ENCODE measurements at regions not wholly inside any gene's neighbourhood (a gene's known extent, or its start where the extent isn't known, plus 50 kb on each side); places are given as distances from the start of the nearest gene placed in this dataset.

DNA sequence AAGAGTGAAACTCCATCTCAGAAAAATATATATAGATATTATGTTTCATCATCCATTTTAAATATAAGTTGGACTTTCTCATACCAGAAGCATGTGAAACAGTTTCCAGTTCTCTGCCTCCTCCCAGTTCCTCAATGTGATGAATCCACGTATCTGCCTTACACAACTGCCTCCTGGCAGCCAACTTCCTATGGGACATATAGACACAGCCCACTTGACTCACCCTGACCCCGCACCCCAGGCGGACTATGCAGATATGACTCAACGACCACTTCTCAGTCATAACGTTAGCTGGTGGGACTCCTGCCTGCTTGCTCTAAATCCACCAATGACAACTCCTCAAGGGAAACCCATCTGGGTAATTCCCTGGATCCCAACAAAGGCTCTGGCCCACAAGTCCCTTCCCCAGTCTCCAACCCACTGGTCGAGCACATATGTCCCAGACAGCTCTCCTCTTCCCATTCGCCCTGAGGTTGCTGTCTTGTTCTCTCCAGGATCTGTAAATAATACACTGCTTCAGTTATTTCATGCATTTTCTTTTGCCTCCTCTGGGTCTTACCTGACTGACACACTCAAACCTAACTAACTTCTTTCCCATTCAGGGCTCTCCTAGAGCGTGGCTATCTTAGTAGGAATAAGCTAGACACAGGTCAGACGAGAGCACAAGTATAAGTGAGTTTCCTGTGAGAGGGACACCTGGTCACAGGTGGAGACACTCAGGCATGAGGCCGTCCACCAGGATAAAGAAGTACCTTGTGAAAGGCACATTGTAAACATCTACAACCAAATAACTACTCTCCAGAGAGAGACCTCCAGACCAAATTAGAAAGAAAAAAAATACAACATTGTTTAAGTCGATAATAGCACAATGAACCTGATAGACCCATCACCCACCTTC lies 548.5 kb downstream of the CD83 start:
- ATAC-seq (ENCODE audit: low FRiP score) (peak; percentile 54), DNase-seq (ENCODE audit: low spot score) (peak; percentile 41)
- TF ChIP-seq CTCF (IDR thresholded peaks at IDR 0.05), result no peak

DNA sequence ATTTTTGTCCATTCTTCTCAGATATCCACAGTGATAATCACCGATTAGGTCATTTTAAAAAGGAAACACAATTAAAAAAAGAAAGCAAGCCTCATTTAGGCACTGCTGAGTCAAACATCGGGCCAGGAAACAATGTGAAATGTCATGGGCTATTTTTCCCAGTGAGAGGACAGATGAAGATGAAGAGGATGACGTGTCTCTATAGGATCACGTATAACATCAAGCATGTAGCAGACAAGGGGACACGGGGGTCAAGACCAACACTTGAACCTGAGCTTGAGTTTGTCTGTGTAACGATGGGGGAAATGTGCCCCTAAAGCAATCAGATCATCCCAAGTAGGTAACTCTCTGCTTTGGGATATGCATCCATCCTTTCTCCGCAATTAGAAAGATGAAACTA lies 553.2 kb downstream of the CD83 start:
- DNase-seq (ENCODE audit: low spot score) (no peak), ATAC-seq (ENCODE audit: low FRiP score) (no peak)
- TF ChIP-seq CTCF (IDR thresholded peaks at IDR 0.05), result no peak

DNA sequence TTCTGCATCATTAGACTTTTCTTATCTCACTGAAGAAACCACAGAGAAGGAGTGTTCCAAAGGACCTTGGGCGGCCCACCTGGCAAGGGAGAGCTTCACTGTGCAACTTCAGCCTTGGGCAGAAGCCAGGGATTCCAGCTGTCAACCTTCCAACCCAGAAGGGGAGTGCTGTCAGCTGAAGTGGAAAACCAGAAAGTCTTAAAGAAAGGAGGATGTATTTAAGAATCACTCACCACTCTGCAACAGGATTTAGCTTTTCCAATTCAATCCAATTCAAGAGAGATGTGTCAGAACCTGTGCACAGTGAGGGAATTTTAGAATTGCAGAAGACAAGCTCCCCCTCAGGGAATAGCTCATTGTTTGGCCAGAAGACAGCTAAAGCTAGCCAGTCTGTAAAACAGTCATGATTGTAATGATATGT lies 553.7 kb downstream of the CD83 start:
- peak; percentile 46 for ATAC-seq (ENCODE audit: low FRiP score)
- DNase-seq (ENCODE audit: low spot score), result no peak
- no peak for TF ChIP-seq CTCF (IDR thresholded peaks at IDR 0.05)

GRCh38 chr6:14671937-14672336 lies 554.4 kb downstream of the CD83 start:
- no peak for TF ChIP-seq CTCF (IDR thresholded peaks at IDR 0.05)
- ATAC-seq (ENCODE audit: low FRiP score), result no peak
- DNase-seq (ENCODE audit: low spot score), result no peak

DNA sequence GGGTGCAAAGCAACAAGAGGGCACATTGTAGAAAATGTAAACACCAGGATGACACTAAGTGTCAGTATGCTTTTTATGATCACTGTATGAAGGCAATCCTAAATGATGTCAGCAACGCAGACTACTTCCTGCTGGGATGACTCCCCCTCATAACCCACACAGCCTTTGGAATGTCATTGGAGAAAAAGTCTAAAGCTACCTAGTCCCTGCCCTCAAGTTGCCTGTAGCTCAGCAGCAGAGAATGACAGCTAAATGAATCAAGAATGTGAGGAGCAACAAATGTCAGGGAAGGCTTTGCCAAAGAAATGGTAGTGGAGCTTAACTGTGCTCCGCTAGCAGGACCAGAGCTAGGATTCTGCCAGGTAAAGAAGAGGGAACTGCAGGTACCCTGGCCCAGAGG lies 555.6 kb downstream of the CD83 start:
- no peak for TF ChIP-seq CTCF (IDR thresholded peaks at IDR 0.05)
- no peak for DNase-seq (ENCODE audit: low spot score)
- ATAC-seq (ENCODE audit: low FRiP score), result no peak

DNA sequence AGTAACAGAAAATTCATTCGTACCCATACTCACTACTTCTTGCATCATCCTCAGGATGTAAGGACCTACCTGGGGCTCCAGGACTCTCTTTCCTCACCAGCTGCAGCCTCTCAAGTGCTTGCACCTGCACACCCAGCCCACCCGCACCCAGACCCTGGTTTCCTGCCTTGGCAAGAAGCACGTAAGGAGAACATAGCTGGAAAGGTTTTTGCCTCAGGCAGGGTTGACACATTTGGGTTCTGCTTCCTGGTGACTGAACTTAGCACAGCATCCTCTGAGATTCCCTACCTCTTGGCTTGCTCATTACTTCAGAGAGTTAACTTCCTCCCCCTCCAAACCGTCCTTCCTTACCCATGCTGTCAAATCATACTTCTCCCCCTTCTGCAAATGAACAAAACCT lies 556.9 kb downstream of the CD83 start:
- TF ChIP-seq CTCF (IDR thresholded peaks at IDR 0.05), result no peak
- no peak for DNase-seq (ENCODE audit: low spot score)
- ATAC-seq (ENCODE audit: low FRiP score), result no peak

Measured in omental fat pad (tissue), 3 donors.